ENCODE measurements at regions not wholly inside any gene's neighbourhood (a gene's known extent, or its start where the extent isn't known, plus 50 kb on each side); places are given as distances from the start of the nearest gene placed in this dataset.

DNA sequence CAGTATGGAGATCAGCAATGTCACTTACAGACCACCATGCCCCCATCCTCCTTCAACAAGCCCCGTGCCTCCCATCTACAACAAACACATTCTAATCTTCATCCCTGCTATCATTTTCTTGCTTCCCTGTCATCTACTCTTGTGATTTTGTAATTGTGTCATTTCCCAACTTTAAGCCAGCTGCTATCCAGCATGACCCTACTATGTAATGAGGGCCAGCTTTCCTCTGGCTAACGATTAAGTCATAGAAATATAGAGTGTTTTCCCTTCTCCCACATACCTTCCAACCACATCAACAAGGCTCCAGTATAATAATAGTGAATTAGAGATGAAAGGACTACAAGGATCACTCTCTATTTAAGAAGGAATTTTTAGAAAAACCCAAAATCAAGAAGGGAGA is 607.0 kb downstream of the TENT5A start:
- TF ChIP-seq, protein P1, sequence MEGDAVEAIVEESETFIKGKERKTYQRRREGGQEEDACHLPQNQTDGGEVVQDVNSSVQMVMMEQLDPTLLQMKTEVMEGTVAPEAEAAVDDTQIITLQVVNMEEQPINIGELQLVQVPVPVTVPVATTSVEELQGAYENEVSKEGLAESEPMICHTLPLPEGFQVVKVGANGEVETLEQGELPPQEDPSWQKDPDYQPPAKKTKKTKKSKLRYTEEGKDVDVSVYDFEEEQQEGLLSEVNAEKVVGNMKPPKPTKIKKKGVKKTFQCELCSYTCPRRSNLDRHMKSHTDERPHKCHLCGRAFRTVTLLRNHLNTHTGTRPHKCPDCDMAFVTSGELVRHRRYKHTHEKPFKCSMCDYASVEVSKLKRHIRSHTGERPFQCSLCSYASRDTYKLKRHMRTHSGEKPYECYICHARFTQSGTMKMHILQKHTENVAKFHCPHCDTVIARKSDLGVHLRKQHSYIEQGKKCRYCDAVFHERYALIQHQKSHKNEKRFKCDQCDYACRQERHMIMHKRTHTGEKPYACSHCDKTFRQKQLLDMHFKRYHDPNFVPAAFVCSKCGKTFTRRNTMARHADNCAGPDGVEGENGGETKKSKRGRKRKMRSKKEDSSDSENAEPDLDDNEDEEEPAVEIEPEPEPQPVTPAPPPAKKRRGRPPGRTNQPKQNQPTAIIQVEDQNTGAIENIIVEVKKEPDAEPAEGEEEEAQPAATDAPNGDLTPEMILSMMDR (IDR thresholded peaks at IDR 0.05 in 2 of 3, conservative IDR thresholded peaks at IDR 0.05 in 1 of 3; ENCODE audit: control insufficient read depth in 2 of 3, extremely low read depth in 1 of 3, insufficient read depth in 1 of 3, low read depth in 3 of 3, low read length in 3 of 3), result no peak
- no peak for TF ChIP-seq CBX5 (IDR thresholded peaks at IDR 0.05; ENCODE audit: low read depth)
- TF ChIP-seq JUND (IDR thresholded peaks at IDR 0.05; ENCODE audit: low read depth, low read length), result no peak
- no peak for TF ChIP-seq EP300 (IDR thresholded peaks at IDR 0.05; ENCODE audit: borderline replicate concordance in 1 of 2, control insufficient read depth in 1 of 2, low read depth in 2 of 2, low read length in 2 of 2)
- TF ChIP-seq NR2C2 (IDR thresholded peaks at IDR 0.05; ENCODE audit: borderline replicate concordance, control insufficient read depth, insufficient read length, low read depth), result no peak
- TF ChIP-seq, protein P2, sequence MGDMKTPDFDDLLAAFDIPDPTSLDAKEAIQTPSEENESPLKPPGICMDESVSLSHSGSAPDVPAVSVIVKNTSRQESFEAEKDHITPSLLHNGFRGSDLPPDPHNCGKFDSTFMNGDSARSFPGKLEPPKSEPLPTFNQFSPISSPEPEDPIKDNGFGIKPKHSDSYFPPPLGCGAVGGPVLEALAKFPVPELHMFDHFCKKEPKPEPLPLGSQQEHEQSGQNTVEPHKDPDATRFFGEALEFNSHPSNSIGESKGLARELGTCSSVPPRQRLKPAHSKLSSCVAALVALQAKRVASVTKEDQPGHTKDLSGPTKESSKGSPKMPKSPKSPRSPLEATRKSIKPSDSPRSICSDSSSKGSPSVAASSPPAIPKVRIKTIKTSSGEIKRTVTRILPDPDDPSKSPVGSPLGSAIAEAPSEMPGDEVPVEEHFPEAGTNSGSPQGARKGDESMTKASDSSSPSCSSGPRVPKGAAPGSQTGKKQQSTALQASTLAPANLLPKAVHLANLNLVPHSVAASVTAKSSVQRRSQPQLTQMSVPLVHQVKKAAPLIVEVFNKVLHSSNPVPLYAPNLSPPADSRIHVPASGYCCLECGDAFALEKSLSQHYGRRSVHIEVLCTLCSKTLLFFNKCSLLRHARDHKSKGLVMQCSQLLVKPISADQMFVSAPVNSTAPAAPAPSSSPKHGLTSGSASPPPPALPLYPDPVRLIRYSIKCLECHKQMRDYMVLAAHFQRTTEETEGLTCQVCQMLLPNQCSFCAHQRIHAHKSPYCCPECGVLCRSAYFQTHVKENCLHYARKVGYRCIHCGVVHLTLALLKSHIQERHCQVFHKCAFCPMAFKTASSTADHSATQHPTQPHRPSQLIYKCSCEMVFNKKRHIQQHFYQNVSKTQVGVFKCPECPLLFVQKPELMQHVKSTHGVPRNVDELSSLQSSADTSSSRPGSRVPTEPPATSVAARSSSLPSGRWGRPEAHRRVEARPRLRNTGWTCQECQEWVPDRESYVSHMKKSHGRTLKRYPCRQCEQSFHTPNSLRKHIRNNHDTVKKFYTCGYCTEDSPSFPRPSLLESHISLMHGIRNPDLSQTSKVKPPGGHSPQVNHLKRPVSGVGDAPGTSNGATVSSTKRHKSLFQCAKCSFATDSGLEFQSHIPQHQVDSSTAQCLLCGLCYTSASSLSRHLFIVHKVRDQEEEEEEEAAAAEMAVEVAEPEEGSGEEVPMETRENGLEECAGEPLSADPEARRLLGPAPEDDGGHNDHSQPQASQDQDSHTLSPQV (IDR thresholded peaks at IDR 0.05), result no peak
